Stimulated activated CD8-positive, alpha-beta memory T cell treated with anti-CD3 and anti-CD28 coated beads, Interleukin-2, amount 100 ng/mL, for 1 hour (primary cell): ENCODE measurements at regions not wholly inside any gene's neighbourhood (a gene's known extent, or its start where the extent isn't known, plus 50 kb on each side); places are given as distances from the start of the nearest gene placed in this dataset.
"Not testable (repeated sequence)": the region's sequence is repeated elsewhere in the genome, so short reads cannot be mapped to it uniquely, and the experiment has no call there.

Source experiments
- DNase-seq, 2 donors: peaks; one replicate each; pipeline ENCODE4 v3.0.0-alpha.2; 2020; ENCODE audit warnings: low read depth in 2 of 2

GRCh38 chr2:111251711-111252110 is 131.0 kb downstream of the BCL2L11 start:
- DNase-seq, result no peak

- no peak for DNase-seq
Measured at GRCh38 chr2:111252436-111252835, 131.7 kb downstream of the BCL2L11 start.

GRCh38 chr2:111254916-111255315 is 134.2 kb downstream of the BCL2L11 start:
- not testable (repeated sequence) for DNase-seq

- not testable (repeated sequence) for DNase-seq
Measured at GRCh38 chr2:111256628-111257027, 135.9 kb downstream of the BCL2L11 start.

GRCh38 chr2:111257607-111258006 is 136.9 kb downstream of the BCL2L11 start:
- DNase-seq, result not testable (repeated sequence)

- DNase-seq, result not testable (repeated sequence)
Measured at GRCh38 chr2:111258318-111258717, 137.6 kb downstream of the BCL2L11 start.

GRCh38 chr2:111262627-111263379 is 142.1 kb downstream of the BCL2L11 start:
- not testable (repeated sequence) for DNase-seq

- DNase-seq, result not testable (repeated sequence)
Measured at GRCh38 chr2:111263380-111264017, 142.8 kb downstream of the BCL2L11 start.

- DNase-seq, result not testable (repeated sequence)
Measured at GRCh38 chr2:111264956-111265355, 144.2 kb downstream of the BCL2L11 start.

- DNase-seq, result not testable (repeated sequence)
Measured at GRCh38 chr2:111266556-111266955, 145.8 kb downstream of the BCL2L11 start.

GRCh38 chr2:111267038-111267437 is 146.3 kb downstream of the BCL2L11 start:
- DNase-seq, result not testable (repeated sequence)

- not testable (repeated sequence) for DNase-seq
Measured at GRCh38 chr2:111269761-111270323, 149.1 kb downstream of the BCL2L11 start.

GRCh38 chr2:111270569-111270968 is 149.9 kb downstream of the BCL2L11 start:
- DNase-seq, result not testable (repeated sequence)

- not testable (repeated sequence) for DNase-seq
Measured at GRCh38 chr2:111271647-111272304, 151.1 kb downstream of the BCL2L11 start.

- DNase-seq, result not testable (repeated sequence)
Measured at GRCh38 chr2:111273007-111273406, 152.3 kb downstream of the BCL2L11 start.

GRCh38 chr2:111275047-111275853 is 154.5 kb downstream of the BCL2L11 start:
- DNase-seq, result not testable (repeated sequence)

- not testable (repeated sequence) for DNase-seq
Measured at GRCh38 chr2:111275854-111276171, 155.1 kb downstream of the BCL2L11 start.

GRCh38 chr2:111278133-111278532 is 157.4 kb downstream of the BCL2L11 start:
- not testable (repeated sequence) for DNase-seq

GRCh38 chr2:111280709-111281286 is 160.1 kb downstream of the BCL2L11 start:
- DNase-seq, result not testable (repeated sequence)

GRCh38 chr2:111282162-111282561 is 161.4 kb downstream of the BCL2L11 start:
- not testable (repeated sequence) for DNase-seq
